ENCODE measurements at regions not wholly inside any gene's neighbourhood (a gene's known extent, or its start where the extent isn't known, plus 50 kb on each side); places are given as distances from the start of the nearest gene placed in this dataset.
"Not testable (repeated sequence)": the region's sequence is repeated elsewhere in the genome, so short reads cannot be mapped to it uniquely, and the experiment has no call there.

- TF ChIP-seq ZNF449 (tag by site-specific recombination; IDR thresholded peaks at IDR 0.05) = no peak
- no peak for TF ChIP-seq GFI1B (tag by site-specific recombination; IDR thresholded peaks at IDR 0.05)
- TF ChIP-seq ZNF791 (tag by site-specific recombination; IDR thresholded peaks at IDR 0.05) = no peak
- no peak for TF ChIP-seq ZNF221 (tag by site-specific recombination; IDR thresholded peaks at IDR 0.05; ENCODE audit: borderline replicate concordance)
- no peak for TF ChIP-seq ZNF202 (tag by site-specific recombination; IDR thresholded peaks at IDR 0.05; ENCODE audit: borderline replicate concordance)
- TF ChIP-seq ZNF707 (tag by site-specific recombination; IDR thresholded peaks at IDR 0.05) = no peak
- TF ChIP-seq SP7 (tag by site-specific recombination; IDR thresholded peaks at IDR 0.05) = no peak
Measured at GRCh38 chr3:162586591-162586990, 1090.0 kb downstream of the OTOL1 start (continued).

- Histone ChIP-seq H3K4me3 (ENCODE audit: low read depth, low read length) (no peak overlapping the region), H3K36me3 (ENCODE audit: control insufficient read depth in 2 of 2, insufficient read depth in 1 of 2, low read length in 2 of 2) (no peaks in the 10 kb centered on the region), H3K9me3 (ENCODE audit: control insufficient read depth, insufficient read depth, low read depth, low read length) (no peaks in the 10 kb centered on the region), H3K4me1 (ENCODE audit: control insufficient read depth, insufficient read depth, low read length) (no peaks in the 10 kb centered on the region), H3K27ac (ENCODE audit: extremely low read depth, low read depth, low read length) (no peak overlapping the region)
- TF ChIP-seq GFI1B (tag by site-specific recombination; IDR thresholded peaks at IDR 0.05) = no peak
- TF ChIP-seq ZBTB49 (tag by site-specific recombination; IDR thresholded peaks at IDR 0.05; ENCODE audit: low read depth) = no peak
- no peak for TF ChIP-seq KLF9 (tag by site-specific recombination; IDR thresholded peaks at IDR 0.05; ENCODE audit: low read depth)
- no peak for TF ChIP-seq ZNF280C (tag by site-specific recombination; IDR thresholded peaks at IDR 0.05)
- TF ChIP-seq ZNF366 (tag by site-specific recombination; conservative IDR thresholded peaks at IDR 0.05) = no peak
- TF ChIP-seq ZNF830 (tag by site-specific recombination; IDR thresholded peaks at IDR 0.05; ENCODE audit: low read depth) = no peak
- no peak for TF ChIP-seq ZNF670 (tag by site-specific recombination; IDR thresholded peaks at IDR 0.05; ENCODE audit: low read depth)
- TF ChIP-seq ZNF138 (tag by site-specific recombination; IDR thresholded peaks at IDR 0.05; ENCODE audit: borderline replicate concordance) = no peak
- TF ChIP-seq YY2 (tag by site-specific recombination; IDR thresholded peaks at IDR 0.05) = no peak
- no peak for TF ChIP-seq ZNF184 (tag by site-specific recombination; IDR thresholded peaks at IDR 0.05)
- no peak for TF ChIP-seq ZNF26 (tag by site-specific recombination; IDR thresholded peaks at IDR 0.05)
- TF ChIP-seq PRDM6 (tag by site-specific recombination; IDR thresholded peaks at IDR 0.05) = no peak
- TF ChIP-seq YY1 (tag by site-specific recombination; IDR thresholded peaks at IDR 0.05) = no peak
- no peak for TF ChIP-seq ZNF747 (tag by site-specific recombination; IDR thresholded peaks at IDR 0.05)
- TF ChIP-seq ZNF561 (tag by site-specific recombination; IDR thresholded peaks at IDR 0.05; ENCODE audit: borderline replicate concordance) = no peak
- no peak for TF ChIP-seq GLI2 (tag by site-specific recombination; IDR thresholded peaks at IDR 0.05; ENCODE audit: borderline replicate concordance, low read depth)
- TF ChIP-seq ZNF629 (tag by site-specific recombination; IDR thresholded peaks at IDR 0.05) = no peak
- ChIA-PET POLR2A (no interaction called here), CTCF (no interaction called here)
Measured at GRCh38 chr3:162597226-162597625, 1100.6 kb downstream of the OTOL1 start.

GRCh38 chr3:162598500-162598899 is 1101.9 kb downstream of the OTOL1 start:
- POLR2A ChIA-PET; H3K36me3 ChIP-seq (ENCODE audit: control insufficient read depth in 2 of 2, insufficient read depth in 1 of 2, low read length in 2 of 2); H3K4me1 ChIP-seq (ENCODE audit: control insufficient read depth, insufficient read depth, low read length); CTCF ChIA-PET; H3K9me3 ChIP-seq (ENCODE audit: control insufficient read depth, insufficient read depth, low read depth, low read length); H3K27ac ChIP-seq (ENCODE audit: extremely low read depth, low read depth, low read length); H3K4me3 ChIP-seq (ENCODE audit: low read depth, low read length): not testable (repeated sequence)

- CTCF ChIA-PET; H3K36me3 ChIP-seq (ENCODE audit: control insufficient read depth in 2 of 2, insufficient read depth in 1 of 2, low read length in 2 of 2); H3K27ac ChIP-seq (ENCODE audit: extremely low read depth, low read depth, low read length); H3K4me3 ChIP-seq (ENCODE audit: low read depth, low read length); POLR2A ChIA-PET; H3K9me3 ChIP-seq (ENCODE audit: control insufficient read depth, insufficient read depth, low read depth, low read length); H3K4me1 ChIP-seq (ENCODE audit: control insufficient read depth, insufficient read depth, low read length): not testable (repeated sequence)
Measured at GRCh38 chr3:162599742-162600141, 1103.1 kb downstream of the OTOL1 start.
